CD14-positive monocyte (primary cell): ENCODE measurements at regions not wholly inside any gene's neighbourhood (a gene's known extent, or its start where the extent isn't known, plus 50 kb on each side); places are given as distances from the start of the nearest gene placed in this dataset.

Source experiments
- DNase-seq, 3 donors: peaks; one replicate each; pipeline ENCODE4 v3.0.0-alpha.2; 2011 to 2022
- H2AFZ ChIP-seq: 2 replicates; pipeline ENCODE4 v1.6.0; 2012; ENCODE audit warnings: mild to moderate bottlenecking, low read depth, low read length, inconsistent platforms; ENCODE audit not compliant: insufficient read depth, poor library complexity, severe bottlenecking
- H3K27ac ChIP-seq, 2 donors: 1 replicate in 1 of 2; 2 replicates in 1 of 2; pipeline ENCODE4 v1.5.1; 2012 to 2013; ENCODE audit warnings: low read length in 2 of 2, control low read depth in 1 of 2, inconsistent platforms in 1 of 2, low read depth in 1 of 2, mild to moderate bottlenecking in 1 of 2
- H3K27me3 ChIP-seq, 2 donors: one replicate each; pipeline versions ENCODE4 v1.6.0 to v1.6.1; 2011 to 2013; ENCODE audit warnings: low read length in 2 of 2; ENCODE audit not compliant: control insufficient read depth in 2 of 2, insufficient read depth in 2 of 2
- H3K36me3 ChIP-seq, 2 donors: replicated peaks in 1 of 2; 1 replicate in 1 of 2; 2 replicates in 1 of 2; pipeline versions ENCODE4 v1.5.1 to v1.6.1; 2012 to 2013; ENCODE audit warnings: low read length in 2 of 2, control low read depth in 1 of 2, inconsistent platforms in 1 of 2, mild to moderate bottlenecking in 1 of 2; ENCODE audit not compliant: insufficient read depth in 2 of 2, control insufficient read depth in 1 of 2
- H3K4me1 ChIP-seq, 2 donors: 1 replicate in 1 of 2; 2 replicates in 1 of 2; pipeline versions ENCODE4 v1.5.1 to v1.6.1; 2012 to 2013; ENCODE audit warnings: low read length in 2 of 2, control low read depth in 1 of 2, inconsistent platforms in 1 of 2, mild to moderate bottlenecking in 1 of 2, moderate library complexity in 1 of 2; ENCODE audit not compliant: insufficient read depth in 2 of 2, control insufficient read depth in 1 of 2
- H3K4me2 ChIP-seq: replicated peaks from 2 replicates; pipeline ENCODE3; 2012; ENCODE audit warnings: low read length, moderate library complexity, mild to moderate bottlenecking; ENCODE audit not compliant: poor library complexity, severe bottlenecking; ENCODE audit errors: extremely low read depth
- H3K4me3 ChIP-seq, 3 experiments: fragments of 200-600 bp in 1 of 3; sonication (generic) in 1 of 3; replicated peaks in 1 of 3; 1 replicate in 2 of 3; 2 replicates in 1 of 3; pipeline ENCODE4 v1.5.1; 2011 to 2013; ENCODE audit warnings: low read length in 3 of 3, mild to moderate bottlenecking in 3 of 3, control low read depth in 2 of 3, low read depth in 2 of 3, inconsistent platforms in 1 of 3, moderate library complexity in 1 of 3
- H3K79me2 ChIP-seq: 2 replicates; pipeline ENCODE4 v1.6.0; 2012; ENCODE audit warnings: mild to moderate bottlenecking, control low read depth, inconsistent platforms, low read length, moderate library complexity; ENCODE audit not compliant: insufficient read depth
- H3K9ac ChIP-seq: 2 replicates; pipeline ENCODE4 v1.6.0; 2017; ENCODE audit warnings: low read length, mild to moderate bottlenecking; ENCODE audit not compliant: insufficient read depth, poor library complexity, severe bottlenecking
- H3K9me3 ChIP-seq, 2 donors: replicated peaks in 1 of 2; 1 replicate in 1 of 2; 2 replicates in 1 of 2; pipeline versions ENCODE4 v1.5.1 to v1.6.1; 2012 to 2013; ENCODE audit warnings: low read length in 2 of 2, control low read depth in 1 of 2; ENCODE audit not compliant: control insufficient read depth in 1 of 2, insufficient read depth in 1 of 2
- H4K20me1 ChIP-seq: 2 replicates; pipeline ENCODE4 v1.6.0; 2012; ENCODE audit warnings: mild to moderate bottlenecking, low read length, control low read depth, moderate library complexity; ENCODE audit not compliant: insufficient read depth
- H3K27ac Mint-ChIP-seq, 7 donors: one replicate each; pipeline ENCODE4 v1.8.0; 2020; ENCODE audit warnings: mild to moderate bottlenecking in 7 of 7, mixed read lengths in 7 of 7, moderate library complexity in 6 of 7, inconsistent platforms in 2 of 7
- H3K27me3 Mint-ChIP-seq, 3 donors: one replicate each; pipeline ENCODE4 v1.8.0; 2021 to 2022; ENCODE audit warnings: low read depth in 3 of 3, mild to moderate bottlenecking in 3 of 3, mixed read lengths in 3 of 3, moderate library complexity in 3 of 3, inconsistent platforms in 1 of 3
- H3K36me3 Mint-ChIP-seq, 2 donors: one replicate each; pipeline ENCODE4 v1.8.0; 2020; ENCODE audit warnings: mixed read lengths in 2 of 2, inconsistent platforms in 1 of 2, mild to moderate bottlenecking in 1 of 2
- H3K4me1 Mint-ChIP-seq: one replicate; pipeline ENCODE4 v1.8.0; 2020; ENCODE audit warnings: mild to moderate bottlenecking, mixed read lengths
- H3K4me3 Mint-ChIP-seq, 2 donors: one replicate each; pipeline ENCODE4 v1.8.0; 2020; ENCODE audit warnings: mild to moderate bottlenecking in 2 of 2, mixed read lengths in 2 of 2, moderate library complexity in 1 of 2
- H3K9me3 Mint-ChIP-seq, 7 donors: one replicate each; pipeline ENCODE4 v1.8.0; 2020 to 2022; ENCODE audit warnings: mixed read lengths in 7 of 7, mild to moderate bottlenecking in 6 of 7, moderate library complexity in 6 of 7, inconsistent platforms in 2 of 7
- whole genome bisulfite sequencing: methylation state at CpG from one replicate; pipeline ENCODE4 v1.1.5; 2013; ENCODE audit warnings: missing lambda C conversion rate; ENCODE audit not compliant: insufficient coverage; 5-methylcytosine and 5-hydroxymethylcytosine counted together
- intact Hi-C, 2 donors: fragments of 100-400 bp; cut with micrococcal nuclease; formaldehyde crosslinking; loops; one replicate each; pipeline versions ENCODE4 v1.15.0 to v1.15.1; 2023
- TF ChIP-seq, protein P1 (sequence below): fragments of 200-600 bp; IDR thresholded peaks from one replicate; pipeline ENCODE4 v1.8.0; 2022; ENCODE audit warnings: antibody characterized with exemption, mild to moderate bottlenecking

DNA sequence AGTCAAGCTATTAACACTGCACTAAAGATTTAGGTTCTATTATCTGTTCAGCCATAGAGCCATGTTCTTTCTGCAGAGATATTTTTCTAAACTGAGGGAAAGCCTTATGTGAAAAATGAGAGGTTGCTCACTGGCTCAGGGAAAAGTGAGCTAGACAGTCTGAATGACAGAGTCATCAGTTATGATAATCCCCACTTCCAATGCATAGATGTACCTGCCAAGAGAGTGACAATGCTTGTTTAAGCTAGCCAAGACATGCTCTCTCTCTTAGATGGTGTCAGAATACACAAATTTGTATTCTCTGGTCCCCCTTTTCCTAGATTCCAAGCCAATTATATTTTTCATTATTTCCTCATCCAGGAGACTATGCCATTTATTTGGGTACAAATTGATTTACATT, 176.9 kb upstream of the FRMD6 start:
- H3K4me2 ChIP-seq = no peak overlapping the region
- Mint-ChIP-seq H3K9me3 (peaks cover 0 to 5% (median 3%) of the 10 kb centered on the region in 7 donors), H3K36me3 (no peaks in the 10 kb centered on the region), H3K27me3 (peaks cover 0 to 4% (median 2%) of the 10 kb centered on the region in 3 donors), H3K4me1 (no peaks in the 10 kb centered on the region), H3K27ac (no peak overlapping the region), H3K4me3 (no peak overlapping the region)
- H3K4me1 ChIP-seq = no peaks in the 10 kb centered on the region
- H3K9me3 ChIP-seq = no peaks in the 10 kb centered on the region
- H3K27me3 ChIP-seq = no peaks in the 10 kb centered on the region
- H4K20me1 ChIP-seq = no peaks in the 10 kb centered on the region
- no peaks in the 10 kb centered on the region for H3K36me3 ChIP-seq
- no peak overlapping the region for H2AFZ ChIP-seq
- no peak overlapping the region for H3K9ac ChIP-seq
- DNase-seq = no peak
- intact Hi-C loops = no loop called here
- H3K79me2 ChIP-seq = no peaks in the 10 kb centered on the region
- TF ChIP-seq, protein P1, sequence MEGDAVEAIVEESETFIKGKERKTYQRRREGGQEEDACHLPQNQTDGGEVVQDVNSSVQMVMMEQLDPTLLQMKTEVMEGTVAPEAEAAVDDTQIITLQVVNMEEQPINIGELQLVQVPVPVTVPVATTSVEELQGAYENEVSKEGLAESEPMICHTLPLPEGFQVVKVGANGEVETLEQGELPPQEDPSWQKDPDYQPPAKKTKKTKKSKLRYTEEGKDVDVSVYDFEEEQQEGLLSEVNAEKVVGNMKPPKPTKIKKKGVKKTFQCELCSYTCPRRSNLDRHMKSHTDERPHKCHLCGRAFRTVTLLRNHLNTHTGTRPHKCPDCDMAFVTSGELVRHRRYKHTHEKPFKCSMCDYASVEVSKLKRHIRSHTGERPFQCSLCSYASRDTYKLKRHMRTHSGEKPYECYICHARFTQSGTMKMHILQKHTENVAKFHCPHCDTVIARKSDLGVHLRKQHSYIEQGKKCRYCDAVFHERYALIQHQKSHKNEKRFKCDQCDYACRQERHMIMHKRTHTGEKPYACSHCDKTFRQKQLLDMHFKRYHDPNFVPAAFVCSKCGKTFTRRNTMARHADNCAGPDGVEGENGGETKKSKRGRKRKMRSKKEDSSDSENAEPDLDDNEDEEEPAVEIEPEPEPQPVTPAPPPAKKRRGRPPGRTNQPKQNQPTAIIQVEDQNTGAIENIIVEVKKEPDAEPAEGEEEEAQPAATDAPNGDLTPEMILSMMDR = no peak
- H3K4me3 ChIP-seq = no peak overlapping the region
- H3K27ac ChIP-seq = no peak overlapping the region

DNA sequence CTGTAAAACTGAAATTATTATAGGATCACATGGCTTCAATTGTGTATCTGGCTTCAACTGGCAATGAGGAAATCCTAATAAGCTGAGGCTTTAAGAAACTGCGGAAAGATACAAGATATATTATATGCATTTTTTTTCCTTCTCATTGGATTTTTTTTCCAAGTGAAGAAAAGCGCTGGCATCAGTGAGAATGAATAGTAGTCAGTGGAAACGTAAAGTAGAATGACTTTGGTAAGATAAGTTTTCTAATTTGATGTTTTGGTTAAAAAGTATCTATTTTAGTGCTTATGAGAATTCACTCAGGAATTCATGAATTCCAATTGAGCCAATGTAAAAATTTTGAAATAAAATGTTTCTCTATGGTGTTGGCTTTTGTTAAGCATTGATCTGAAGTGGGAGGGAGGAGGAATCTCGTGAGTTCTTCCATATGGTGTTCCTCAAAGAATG, 173.5 kb upstream of the FRMD6 start:
- no peaks in the 10 kb centered on the region for H3K4me1 ChIP-seq
- Mint-ChIP-seq H3K27ac (no peak overlapping the region), H3K9me3 (peaks cover 0 to 3% (median 0%) of the 10 kb centered on the region in 7 donors), H3K4me1 (no peaks in the 10 kb centered on the region), H3K27me3 (peaks cover 0 to 4% (median 0%) of the 10 kb centered on the region in 3 donors), H3K36me3 (no peaks in the 10 kb centered on the region), H3K4me3 (no peak overlapping the region)
- H2AFZ ChIP-seq = no peak overlapping the region
- H3K4me2 ChIP-seq = no peak overlapping the region
- no peaks in the 10 kb centered on the region for H3K36me3 ChIP-seq
- no peaks in the 10 kb centered on the region for H3K9me3 ChIP-seq
- H3K9ac ChIP-seq = no peak overlapping the region
- intact Hi-C loops = no loop called here
- H4K20me1 ChIP-seq = no peaks in the 10 kb centered on the region
- TF ChIP-seq, protein P1 = no peak
- no peaks in the 10 kb centered on the region for H3K27me3 ChIP-seq
- DNase-seq = no peak
- no peaks in the 10 kb centered on the region for H3K79me2 ChIP-seq
- H3K4me3 ChIP-seq = no peak overlapping the region
- no peak overlapping the region for H3K27ac ChIP-seq
- 92% methylated on average over 2 of the region's 4 CpGs for WGBS
